ENCODE measurements at regions not wholly inside any gene's neighbourhood (a gene's known extent, or its start where the extent isn't known, plus 50 kb on each side); places are given as distances from the start of the nearest gene placed in this dataset.

DNA sequence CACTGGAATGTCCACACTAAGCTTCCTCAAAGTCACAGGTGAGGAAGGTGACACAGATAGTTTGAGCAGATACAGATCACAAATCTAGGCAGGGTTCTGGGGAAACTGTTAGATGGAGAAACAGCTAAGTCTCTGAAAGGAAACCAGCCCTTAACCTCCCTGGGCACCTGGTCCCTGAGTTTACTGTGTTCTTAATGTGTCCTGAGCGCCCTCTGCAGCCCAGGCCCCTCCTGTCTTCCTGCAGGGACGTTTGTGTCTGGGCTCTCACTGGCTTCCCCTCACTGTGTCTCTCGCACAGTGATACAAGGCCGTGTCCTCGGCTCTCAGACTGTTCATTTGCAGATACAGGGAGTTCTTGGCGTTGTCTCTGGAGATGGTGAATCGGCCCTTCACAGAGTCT, 684.3 kb downstream of the TMEM121 start:
- DNase-seq, result no peak
- H3K4me1 ChIP-seq, result no peaks in the 10 kb centered on the region
- no peak overlapping the region for H3K27ac ChIP-seq
- H3K9me3 ChIP-seq, result no peaks in the 10 kb centered on the region
- H3K4me3 ChIP-seq, result no peak overlapping the region
- H3K27me3 ChIP-seq, result peaks cover 0 to 14% (median 0%) of the 10 kb centered on the region in 4 donors
- WGBS, 2 donors, result 39 to 43% methylated on average over 3 to 5 of the region's 7 CpGs
- intact Hi-C loops (cut with DNase I), result no loop called here
- H3K36me3 ChIP-seq, result no peaks in the 10 kb centered on the region
- TF ChIP-seq POLR2A (IDR thresholded peaks at IDR 0.05) (no peak), CTCF (IDR thresholded peaks at IDR 0.05) (no peak)

DNA sequence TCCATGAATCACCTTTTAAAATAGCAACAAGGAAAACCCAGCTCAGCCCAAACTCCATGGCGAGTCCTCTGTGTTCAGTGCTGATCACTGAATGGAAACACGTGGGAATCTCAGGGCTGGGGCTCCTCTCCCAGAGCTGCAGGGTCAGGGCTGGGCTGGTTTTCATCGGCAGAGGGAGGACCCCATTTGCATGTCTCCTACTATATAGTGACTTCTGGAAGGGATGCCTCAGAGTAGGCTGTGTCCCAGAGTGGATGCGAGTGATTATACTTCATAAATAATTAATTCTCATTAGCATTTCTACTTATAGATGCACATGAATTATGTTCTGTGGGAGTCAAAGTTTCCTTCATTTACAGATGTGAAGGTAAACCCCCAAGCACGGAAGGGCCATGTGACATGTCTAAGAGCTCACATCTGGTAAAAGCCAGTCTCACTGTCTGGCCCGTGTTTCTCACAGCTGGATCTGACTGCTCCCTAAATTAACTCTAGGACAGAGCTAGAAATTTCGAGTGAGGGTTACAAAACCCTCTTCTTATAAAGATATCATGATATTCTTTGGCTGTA, 685.0 kb downstream of the TMEM121 start:
- 59 to 63% methylated on average over 6 to 7 of the region's 7 CpGs for WGBS, 2 donors
- peaks cover 0 to 14% (median 0%) of the 10 kb centered on the region in 4 donors for H3K27me3 ChIP-seq

GRCh38 chr14:106215229-106215628, 688.8 kb downstream of the TMEM121 start:
- 19 to 22% methylated on average over 2 of the region's 2 CpGs for WGBS, 2 donors
- Histone ChIP-seq H3K27ac (no peak overlapping the region), H3K4me1 (no peaks in the 10 kb centered on the region), H3K27me3 (peaks cover 0 to 14% (median 0%) of the 10 kb centered on the region in 4 donors), H3K4me3 (no peak overlapping the region), H3K36me3 (no peaks in the 10 kb centered on the region), H3K9me3 (no peaks in the 10 kb centered on the region)
- no peak for DNase-seq
- no peak for TF ChIP-seq CTCF (IDR thresholded peaks at IDR 0.05)
- no peak for TF ChIP-seq POLR2A (IDR thresholded peaks at IDR 0.05)
- intact Hi-C loops (cut with DNase I), result no loop called here

More for the DNA sequence above, 685.0 kb downstream of the TMEM121 start:
- DNase-seq, result no peak
- Histone ChIP-seq H3K4me1 (no peaks in the 10 kb centered on the region), H3K36me3 (no peaks in the 10 kb centered on the region), H3K27ac (no peak overlapping the region), H3K9me3 (no peaks in the 10 kb centered on the region), H3K4me3 (no peak overlapping the region)
- intact Hi-C loops (cut with DNase I), result no loop called here
- TF ChIP-seq CTCF (IDR thresholded peaks at IDR 0.05) (no peak), POLR2A (IDR thresholded peaks at IDR 0.05) (no peak)

GRCh38 chr14:106216679-106217078, 690.3 kb downstream of the TMEM121 start:
- no peak for DNase-seq
- peaks cover 0 to 10% (median 0%) of the 10 kb centered on the region in 4 donors for H3K27me3 ChIP-seq
- H3K9me3 ChIP-seq, result no peaks in the 10 kb centered on the region
- TF ChIP-seq POLR2A (IDR thresholded peaks at IDR 0.05) (no peak), CTCF (IDR thresholded peaks at IDR 0.05) (no peak)
- no peaks in the 10 kb centered on the region for H3K36me3 ChIP-seq
- H3K4me3 ChIP-seq, result no peak overlapping the region
- no peak overlapping the region for H3K27ac ChIP-seq
- no peaks in the 10 kb centered on the region for H3K4me1 ChIP-seq
- WGBS, 2 donors, result 60% methylated on average over 1 of the region's 1 CpG; no CpG with 5 or more reads in 1 of the 2 donors
- intact Hi-C loops (cut with DNase I), result no loop called here

GRCh38 chr14:106218174-106218573, 691.8 kb downstream of the TMEM121 start:
- Histone ChIP-seq H3K27ac (no peak overlapping the region), H3K27me3 (no peaks in the 10 kb centered on the region), H3K4me3 (no peak overlapping the region), H3K9me3 (no peaks in the 10 kb centered on the region), H3K36me3 (no peaks in the 10 kb centered on the region), H3K4me1 (no peaks in the 10 kb centered on the region)
- TF ChIP-seq POLR2A (IDR thresholded peaks at IDR 0.05) (no peak), CTCF (IDR thresholded peaks at IDR 0.05) (no peak)
- intact Hi-C loops (cut with DNase I), result no loop called here
- WGBS, 2 donors, result 34 to 42% methylated on average over 5 of the region's 5 CpGs
- no peak for DNase-seq
